GM21825 (cell line): ENCODE measurements at regions not wholly inside any gene's neighbourhood (a gene's known extent, or its start where the extent isn't known, plus 50 kb on each side); places are given as distances from the start of the nearest gene placed in this dataset.
"Not testable (repeated sequence)": the region's sequence is repeated elsewhere in the genome, so short reads cannot be mapped to it uniquely, and the experiment has no call there.

Experiments
- ATAC-seq: cut with Tn5 transposase; IDR thresholded peaks from one replicate; pipeline ENCODE4 v1.9.1; 2021; ENCODE audit warnings: mild to moderate bottlenecking, moderate library complexity; ENCODE audit not compliant: unreplicated experiment

DNA sequence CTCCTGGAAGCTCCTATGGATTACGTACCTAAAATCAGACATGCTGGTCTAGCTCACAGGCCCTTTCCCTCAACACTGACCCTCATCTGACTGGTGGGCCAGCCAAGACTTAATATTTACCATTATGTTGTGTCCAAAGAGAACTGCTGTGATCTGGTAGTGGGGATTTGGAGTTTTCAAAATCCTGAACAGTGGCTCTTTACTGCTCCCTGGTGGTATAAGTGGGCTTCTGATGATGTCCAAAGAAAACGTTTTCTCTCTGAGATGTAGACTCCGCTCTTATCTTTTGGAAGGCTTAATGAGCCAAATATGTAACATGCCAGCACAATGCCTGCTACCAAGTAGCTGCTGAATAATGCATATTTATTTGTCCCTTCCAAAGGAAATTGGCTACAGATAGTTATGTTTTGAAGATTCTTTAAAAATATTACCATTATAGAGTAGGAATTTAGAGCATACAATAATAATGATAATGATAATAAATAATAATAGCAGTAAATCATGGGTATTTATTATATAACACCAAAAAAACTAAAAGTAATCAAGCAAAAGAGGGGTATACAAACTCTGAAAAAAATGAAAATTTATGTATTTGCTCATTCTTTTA, 406.6 kb upstream of the TNC start:
- no peak for ATAC-seq

DNA sequence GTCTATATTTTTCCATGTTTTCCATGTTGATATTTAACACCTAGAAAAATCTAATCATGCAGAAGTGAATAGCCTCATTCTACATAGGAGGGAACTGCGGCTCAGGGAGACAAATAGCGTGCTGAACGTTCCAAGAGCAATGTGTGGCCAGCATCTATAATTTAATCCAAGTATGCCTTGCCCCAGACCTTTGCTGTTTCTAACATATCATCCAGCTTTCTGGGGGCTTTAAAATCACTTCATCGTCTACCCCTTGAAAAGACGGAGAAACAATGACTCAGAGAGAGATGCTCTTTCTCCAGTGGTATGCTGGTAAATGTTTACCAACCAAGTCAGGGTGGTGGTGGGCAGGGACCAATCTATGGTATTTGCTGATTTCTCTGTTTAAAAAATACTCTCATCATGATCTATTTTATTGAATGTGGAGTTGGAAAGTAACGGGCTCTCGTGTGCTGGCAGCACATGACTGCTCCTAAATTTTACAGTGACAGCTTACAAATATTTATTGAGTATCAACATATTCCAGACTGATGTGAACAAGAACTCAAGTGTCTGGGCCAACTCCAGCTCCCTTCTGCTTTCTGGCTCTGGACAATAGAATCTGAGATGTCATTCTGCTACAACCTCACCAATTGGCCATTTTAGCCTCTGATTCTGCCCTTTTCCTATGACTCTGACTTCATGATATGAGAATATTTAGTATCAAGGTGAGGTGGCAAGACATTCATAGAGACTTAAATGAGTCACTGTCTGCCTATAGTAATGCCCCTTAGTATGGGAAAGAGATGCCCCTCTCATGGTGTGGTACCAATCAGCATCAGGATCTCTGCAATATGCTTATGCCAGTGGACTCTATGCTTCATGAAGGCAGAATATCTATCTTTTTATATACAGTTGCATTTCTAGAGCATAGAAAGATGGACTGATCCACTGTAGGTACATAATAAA, 407.4 kb upstream of the TNC start:
- no peak for ATAC-seq

- no peak for ATAC-seq
Measured at GRCh38 chr9:115531410-115532125, 413.6 kb upstream of the TNC start.

GRCh38 chr9:115533511-115533910, 415.6 kb upstream of the TNC start:
- no peak for ATAC-seq

DNA sequence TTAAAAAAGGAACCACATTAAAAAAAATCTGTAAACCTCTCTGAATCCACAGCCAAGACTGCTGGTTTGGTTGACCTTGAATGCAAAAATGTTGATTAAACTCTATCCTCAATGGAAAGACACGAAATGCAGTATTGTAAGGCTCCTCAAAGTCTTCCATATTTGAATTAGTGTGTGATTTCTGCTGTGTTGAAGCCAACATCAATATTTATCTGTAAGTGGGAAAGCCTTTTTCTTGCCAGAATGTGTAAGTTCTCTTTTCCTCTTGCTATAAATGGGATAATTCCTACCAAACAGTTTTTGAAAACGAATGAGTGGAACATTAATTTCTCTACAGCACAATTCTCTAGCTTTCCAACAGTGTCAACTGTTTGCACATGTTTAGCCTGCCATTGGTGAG, 422.1 kb upstream of the TNC start:
- ATAC-seq, result no peak

DNA sequence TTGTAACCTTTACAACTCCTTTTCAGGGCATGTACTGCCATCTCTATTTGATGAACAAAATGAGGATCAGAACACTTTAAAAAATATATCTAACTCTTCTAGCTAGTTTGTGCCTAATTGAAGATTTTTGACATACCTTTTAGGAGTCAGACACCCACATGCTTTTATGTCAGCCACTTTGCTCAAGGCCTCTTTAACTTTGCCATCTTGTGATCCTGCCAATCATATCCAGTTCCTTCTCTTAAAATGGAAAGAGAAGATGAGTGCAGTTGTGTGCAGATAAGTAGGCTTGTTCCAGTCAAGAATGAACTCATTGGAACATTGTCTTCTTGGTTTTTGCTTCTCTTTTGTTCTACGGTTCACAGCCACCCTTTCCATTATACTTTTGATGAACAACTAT, 425.6 kb upstream of the TNC start:
- ATAC-seq, result no peak

- ATAC-seq, result no peak
Measured at GRCh38 chr9:115548609-115549260, 430.8 kb upstream of the TNC start.

GRCh38 chr9:115551396-115551795, 433.4 kb upstream of the TNC start:
- ATAC-seq, result no peak

DNA sequence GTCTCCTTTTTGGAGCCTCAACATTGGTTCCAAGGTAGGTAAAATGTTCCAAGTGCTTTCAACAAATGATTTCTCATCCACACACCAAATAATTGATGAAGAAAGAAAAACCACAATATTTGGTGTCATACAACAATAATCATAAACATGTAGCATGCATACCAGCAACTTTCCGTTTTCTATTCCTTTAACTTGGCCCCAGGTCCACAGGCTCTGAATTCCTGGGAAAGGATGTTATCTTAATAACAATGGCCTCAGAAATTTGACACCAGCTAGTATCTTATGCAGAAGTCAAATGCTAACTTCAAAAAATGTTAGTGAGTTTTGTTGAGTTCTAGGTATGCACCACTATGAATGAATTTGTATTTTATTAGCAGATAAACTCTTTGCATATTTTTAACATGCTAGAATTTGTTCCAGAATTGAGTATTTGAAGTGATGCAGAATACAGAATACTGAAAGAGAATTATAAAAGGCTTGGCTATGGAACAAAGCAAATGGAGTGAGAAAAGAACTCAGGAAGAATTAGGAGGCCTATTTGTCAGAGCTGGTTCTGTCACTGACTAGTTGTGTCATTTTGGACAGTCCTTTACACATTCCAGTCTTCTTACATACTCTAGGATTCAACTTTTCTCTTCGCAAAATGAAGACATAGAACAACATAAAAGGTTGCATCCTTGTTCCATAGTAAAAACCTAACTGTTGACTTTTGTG, 435.3 kb upstream of the TNC start:
- no peak for ATAC-seq

GRCh38 chr9:115556432-115556831, 438.5 kb upstream of the TNC start:
- ATAC-seq, result no peak

DNA sequence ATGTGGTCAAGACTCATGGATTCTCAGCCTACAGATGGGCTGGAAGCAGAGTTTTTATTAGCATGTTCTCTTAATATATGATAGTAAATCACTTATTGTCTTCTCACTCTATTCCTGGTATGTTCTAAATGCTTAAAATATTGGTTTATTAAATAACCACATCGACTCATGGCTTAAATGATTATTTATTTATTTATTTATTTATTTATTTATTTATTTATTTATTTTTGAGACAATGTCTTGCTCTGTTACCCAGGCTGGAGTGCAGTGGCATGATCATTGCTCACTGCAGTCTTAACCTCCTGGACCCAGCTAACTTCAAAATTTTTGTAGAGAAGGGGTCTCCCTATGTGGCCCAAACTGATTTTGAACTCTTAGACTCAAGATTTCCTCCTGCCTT, 457.2 kb upstream of the TNC start:
- ATAC-seq, result no peak

DNA sequence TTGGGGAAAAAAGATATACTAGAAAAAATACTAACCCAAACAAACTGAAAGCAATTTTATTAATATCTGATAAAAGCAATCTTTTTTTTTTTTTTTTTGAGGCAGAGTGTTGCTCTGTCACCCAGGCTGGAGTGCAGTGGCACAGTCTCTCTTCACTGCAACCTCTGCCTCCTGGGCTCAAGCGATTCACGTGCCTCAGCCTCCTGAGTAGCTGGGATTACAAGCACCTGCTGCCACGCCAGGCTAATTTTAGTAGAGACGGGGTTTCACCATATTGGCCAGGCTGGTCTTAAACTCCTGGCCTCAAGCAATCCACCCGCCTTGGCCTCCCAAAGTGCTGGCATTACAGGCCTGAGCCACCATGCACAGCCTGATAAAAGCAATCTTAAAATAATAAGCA, 467.5 kb upstream of the TNC start:
- ATAC-seq, result not testable (repeated sequence)

- ATAC-seq, result no peak
Measured at GRCh38 chr9:115587310-115587709, 469.4 kb upstream of the TNC start.

DNA sequence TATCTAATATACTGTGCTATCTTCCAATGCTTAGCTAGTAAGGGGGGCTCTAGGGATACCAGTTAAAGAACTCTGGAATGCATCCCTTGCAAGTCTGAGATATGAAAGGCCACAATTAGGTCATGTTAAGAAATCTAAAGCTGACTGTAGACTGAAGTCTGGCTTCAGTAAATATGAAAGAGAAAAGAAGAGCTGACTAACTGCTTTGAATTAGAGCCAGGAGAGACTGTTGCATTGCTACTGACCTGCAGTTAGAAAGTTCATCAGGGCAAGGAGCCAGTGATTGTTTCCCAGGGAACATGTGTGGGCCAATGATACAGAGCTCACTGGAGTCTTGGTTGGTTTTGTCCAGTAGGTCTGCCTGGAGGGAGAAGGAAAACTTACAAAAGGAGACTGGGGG, 472.1 kb upstream of the TNC start:
- ATAC-seq, result no peak

- ATAC-seq, result no peak
Measured at GRCh38 chr9:115591584-115591984, 473.6 kb upstream of the TNC start.

GRCh38 chr9:115593587-115594091, 475.7 kb upstream of the TNC start:
- ATAC-seq, result no peak

- ATAC-seq, result no peak
Measured at GRCh38 chr9:115594557-115594956, 476.6 kb upstream of the TNC start.

DNA sequence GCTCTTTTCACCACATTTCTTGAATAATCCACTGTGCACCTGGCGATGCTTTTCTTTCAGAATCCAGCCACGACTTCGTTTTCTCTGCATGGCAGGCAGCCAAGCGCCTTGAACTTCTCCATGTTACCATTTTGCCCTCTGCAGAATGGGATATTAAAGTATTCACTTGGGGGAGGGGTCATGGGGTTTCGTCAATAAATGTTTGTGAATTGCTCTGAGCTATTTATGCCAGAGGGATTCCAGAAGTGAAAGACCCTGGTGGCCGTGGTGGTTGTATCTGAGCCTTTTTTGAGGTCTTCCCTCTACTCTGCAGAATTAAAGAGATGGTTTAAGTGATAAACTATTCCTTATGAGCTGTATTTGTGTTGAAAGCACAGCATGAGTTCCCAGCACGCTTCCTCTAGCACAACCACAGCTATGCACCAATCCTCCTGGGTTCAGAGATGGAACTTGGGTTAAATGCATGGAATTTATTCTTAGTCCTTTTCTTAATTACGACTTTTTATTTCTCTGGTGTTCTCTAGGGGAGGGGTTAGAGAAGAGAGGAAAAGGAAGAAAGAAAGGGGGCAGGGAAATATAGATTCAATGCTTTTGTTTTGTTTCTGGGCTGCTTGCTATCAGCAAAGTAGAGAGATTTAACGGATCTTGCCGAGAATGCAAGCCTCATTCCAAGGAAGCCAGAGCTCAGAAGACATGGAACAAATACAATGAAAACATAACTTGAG, 478.2 kb upstream of the TNC start:
- ATAC-seq, result no peak

- ATAC-seq, result no peak
Measured at GRCh38 chr9:115596746-115597080, 478.8 kb upstream of the TNC start.

DNA sequence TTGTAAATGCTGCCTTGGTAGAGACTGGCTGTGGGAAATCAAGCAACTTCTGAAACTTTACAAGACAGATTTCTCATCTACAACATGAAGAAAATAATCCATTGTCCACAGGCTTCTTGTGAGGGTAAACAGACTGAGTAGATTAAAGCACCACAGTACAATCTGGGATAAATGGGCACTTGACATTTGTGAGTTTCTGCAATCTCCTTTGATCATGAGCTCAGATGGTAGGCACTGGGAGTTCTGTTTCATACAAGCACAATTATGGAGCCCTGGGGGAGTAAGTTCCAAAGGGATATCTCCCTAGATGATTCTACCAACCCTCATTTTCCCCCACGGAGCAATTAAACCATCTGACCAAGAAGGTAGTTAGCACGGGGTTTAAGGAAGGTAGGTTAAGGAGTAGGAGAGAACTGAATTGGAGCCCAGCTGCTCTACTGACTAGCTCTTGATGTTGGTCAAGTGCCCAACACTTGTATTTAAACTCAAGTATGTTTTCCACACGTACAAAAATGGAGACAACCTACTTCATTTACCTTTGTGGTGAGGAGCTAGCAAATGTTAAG, 479.5 kb upstream of the TNC start:
- ATAC-seq, result no peak
